CD4-positive, alpha-beta T cell treated with Interleukin-6 at 100 ng/mL for 8 hours (primary cell): ENCODE measurements at regions not wholly inside any gene's neighbourhood (a gene's known extent, or its start where the extent isn't known, plus 50 kb on each side); places are given as distances from the start of the nearest gene placed in this dataset.
A peak's percentile ranks its signal among the peaks of the same experiment; 100 is the strongest.

Experiments
- DNase-seq: peaks from one replicate; pipeline ENCODE4 v3.0.0-alpha.2; 2020; ENCODE audit warnings: mixed read lengths, low spot score

DNA sequence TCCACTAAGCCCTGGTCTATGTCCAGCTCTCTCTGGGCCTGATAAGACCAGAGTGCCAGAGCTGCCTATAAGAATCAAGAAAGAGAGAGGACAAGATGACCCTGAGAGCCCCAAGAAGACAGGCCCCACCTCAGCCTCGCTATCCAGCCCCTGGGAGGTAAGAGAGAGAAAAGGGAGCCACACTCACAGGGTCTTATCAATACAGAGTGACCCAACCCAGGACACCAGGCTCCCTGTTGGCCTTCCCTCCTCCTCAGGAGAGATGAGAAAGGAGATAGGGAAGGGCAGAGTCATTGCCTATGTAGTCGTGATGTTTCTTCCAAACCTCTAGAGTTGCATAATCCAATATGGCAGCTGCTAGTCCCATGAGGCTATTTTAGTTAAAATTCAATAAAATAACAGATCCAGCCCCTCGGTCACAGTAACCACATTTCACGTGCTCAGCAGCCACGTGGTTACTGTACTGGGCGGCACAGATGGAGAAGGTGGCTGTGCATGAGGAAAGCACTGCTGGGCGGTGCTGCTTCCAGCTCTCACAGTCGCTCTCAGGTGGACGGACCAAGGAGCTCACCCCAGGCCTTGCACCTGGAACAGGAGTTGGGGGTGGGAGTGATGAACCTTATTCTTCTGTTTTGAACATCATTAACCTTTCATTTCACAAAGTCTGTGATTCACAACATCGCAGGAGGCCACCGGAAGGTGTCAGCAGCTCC, 525.8 kb downstream of the SHQ1 start:
- DNase-seq = no peak

- DNase-seq = no peak
Measured at GRCh38 chr3:72320955-72321303, 527.3 kb downstream of the SHQ1 start.

GRCh38 chr3:72320095-72320954, 527.9 kb downstream of the SHQ1 start:
- DNase-seq = no peak

DNA sequence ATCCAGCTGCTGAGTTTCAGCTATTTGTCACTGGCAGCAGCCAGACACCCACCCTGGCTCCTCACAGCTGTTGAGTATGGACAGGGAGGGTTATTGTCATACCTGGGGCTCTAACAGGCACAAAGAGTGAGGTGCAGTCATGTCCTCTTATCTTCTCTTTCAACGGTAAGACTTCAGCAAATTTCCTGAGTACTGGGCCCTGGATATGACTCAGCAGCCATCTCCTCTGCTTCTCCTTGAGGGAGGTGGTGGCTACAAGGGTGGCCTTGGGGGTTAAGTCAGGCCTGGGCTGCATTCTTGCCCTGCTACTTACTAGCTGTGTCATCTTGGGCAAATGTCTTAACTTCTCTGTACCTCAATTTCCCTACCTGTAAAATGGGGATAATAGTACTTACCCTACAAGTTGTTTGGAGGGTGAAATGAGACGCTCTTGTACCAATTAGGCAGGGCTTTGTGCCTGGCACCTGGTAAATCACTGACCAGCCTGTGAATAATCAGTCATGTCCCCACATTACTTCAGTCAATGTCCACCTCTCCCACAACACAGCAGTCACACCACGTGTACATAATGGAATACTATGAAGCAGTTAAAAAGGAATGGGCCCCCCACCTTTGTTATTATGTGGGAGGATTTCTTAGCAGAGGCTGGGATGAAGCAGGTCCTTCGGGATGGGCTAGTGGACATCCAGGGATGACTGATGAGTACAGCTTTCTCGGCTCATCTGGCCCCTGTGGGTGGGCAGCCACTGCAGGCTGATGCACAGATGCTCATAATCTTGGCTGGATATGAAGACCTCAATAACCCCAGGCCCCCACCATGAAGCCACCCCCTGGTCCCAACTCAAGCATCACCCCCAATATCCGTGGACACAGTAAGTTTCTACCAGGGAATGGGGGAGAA, 528.8 kb downstream of the SHQ1 start:
- DNase-seq = no peak

DNA sequence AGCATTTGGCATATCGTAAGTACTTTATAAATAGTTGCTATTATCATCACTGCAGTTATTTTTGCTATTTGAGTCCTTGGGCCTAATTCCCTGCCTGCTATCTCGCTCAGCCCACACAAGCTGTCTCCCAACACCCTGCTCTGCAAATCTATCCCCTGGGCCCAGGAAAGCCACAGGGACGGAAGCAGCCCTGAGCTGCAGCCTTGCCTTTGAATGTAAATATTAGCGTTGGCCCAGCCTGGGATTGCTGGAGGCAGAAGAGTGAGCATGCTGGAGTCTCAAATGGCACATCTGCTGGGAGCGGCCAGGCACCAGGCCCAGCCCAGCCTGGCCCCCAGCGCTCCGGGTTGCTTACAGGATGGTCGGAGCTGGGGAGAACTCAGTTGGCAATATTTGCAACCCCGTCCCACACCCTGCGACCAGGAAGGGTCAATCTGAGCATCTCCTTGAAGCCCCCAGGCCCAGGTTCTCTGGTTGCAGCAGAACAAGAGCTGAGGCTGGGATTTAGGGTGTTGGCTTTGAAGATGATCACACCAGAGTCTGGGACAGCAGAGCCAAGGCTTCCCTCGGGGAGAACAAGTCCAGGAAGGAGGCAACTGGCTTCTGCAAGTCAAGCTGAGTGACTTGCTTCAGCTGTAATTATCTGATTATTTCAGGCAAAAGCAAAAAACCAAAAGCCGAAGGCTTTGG, 529.6 kb downstream of the SHQ1 start:
- no peak for DNase-seq

GRCh38 chr3:72317491-72317890, 530.8 kb downstream of the SHQ1 start:
- no peak for DNase-seq

DNA sequence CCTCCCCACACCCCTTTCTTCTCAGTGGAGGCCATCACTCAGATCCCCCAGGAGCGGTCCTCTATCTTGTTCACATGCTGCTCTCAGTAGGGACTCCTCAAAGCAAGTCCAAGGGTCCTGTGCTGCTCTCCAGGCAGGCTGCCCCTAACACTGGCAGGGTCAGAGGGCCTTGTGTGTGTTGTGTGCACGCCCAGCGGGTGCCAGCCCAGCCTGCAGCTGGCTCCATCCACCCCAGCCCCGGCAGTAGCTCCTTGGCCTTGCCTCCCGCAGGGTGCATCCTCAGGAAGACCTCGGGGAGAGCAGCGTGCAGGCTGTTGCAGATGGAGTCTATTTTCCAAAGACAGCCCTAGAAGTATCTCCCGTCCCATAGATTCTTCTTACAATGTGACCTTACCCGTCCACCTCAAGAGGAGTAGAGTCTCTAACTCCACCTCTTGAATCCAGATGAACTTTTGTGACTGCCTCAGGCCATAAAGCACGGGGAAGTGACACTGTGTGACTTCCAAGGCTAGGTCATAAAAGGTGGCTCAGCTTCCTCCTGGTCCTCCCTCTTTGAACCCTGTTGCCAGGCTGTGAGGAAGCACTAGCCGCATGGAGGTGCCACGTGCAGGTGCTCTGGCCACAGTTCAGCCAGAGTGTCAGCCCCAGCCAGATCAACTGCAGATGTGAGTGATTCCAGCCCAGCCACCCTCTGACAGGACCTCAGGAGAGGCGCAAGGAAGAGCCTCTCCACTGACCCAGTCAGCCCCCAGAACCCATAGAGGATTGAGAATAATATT, 531.6 kb downstream of the SHQ1 start:
- no peak for DNase-seq

- no peak for DNase-seq
Measured at GRCh38 chr3:72313308-72313707, 528.4 kb upstream of the PROK2 start.

DNA sequence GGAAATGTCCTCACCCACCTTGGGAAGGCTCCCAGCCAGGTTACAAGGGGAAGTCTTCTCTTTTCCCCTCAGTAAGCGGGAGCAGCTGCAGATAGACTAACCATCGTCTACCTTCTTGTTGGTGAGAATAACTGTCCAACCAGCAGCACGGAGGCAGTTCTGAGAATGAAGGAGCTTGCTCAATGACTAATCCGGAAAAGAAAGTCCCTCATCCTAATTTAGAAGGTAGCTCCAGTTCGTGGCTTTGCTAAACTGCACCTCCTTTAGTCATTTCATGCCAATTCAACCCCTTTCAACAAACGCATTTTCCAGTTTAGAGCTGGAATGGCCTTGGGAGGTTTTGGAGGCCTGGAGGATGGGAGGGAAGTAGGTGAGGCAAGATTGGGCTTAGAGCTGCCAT, 527.4 kb upstream of the PROK2 start:
- no peak for DNase-seq

GRCh38 chr3:72311425-72311824, 526.5 kb upstream of the PROK2 start:
- DNase-seq = no peak

- peak; percentile 27 for DNase-seq
Measured at GRCh38 chr3:72310419-72311380, 525.8 kb upstream of the PROK2 start.

- no peak for DNase-seq
Measured at GRCh38 chr3:72309661-72310418, 524.9 kb upstream of the PROK2 start.

DNA sequence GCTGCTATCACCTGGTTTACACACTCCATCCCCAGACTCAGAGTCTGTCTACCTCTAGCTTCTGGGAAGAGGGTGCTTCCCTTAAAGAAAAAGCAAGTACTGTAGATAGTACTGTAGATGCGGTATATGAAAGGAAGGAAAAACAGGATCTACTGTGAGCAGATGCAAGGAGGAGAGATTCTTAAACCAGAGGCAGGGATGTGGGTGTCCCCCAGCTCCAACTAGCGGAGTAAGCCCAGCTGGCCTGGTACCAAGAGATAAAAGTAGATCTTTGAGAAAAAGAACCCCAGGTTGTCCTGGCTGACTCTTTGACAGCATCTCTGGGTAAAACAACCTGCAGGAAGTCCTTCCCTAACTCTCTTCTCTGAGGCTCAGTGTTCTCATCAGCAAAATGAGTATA, 523.7 kb upstream of the PROK2 start:
- DNase-seq = no peak

GRCh38 chr3:72307438-72308115, 522.6 kb upstream of the PROK2 start:
- DNase-seq = no peak

GRCh38 chr3:72306800-72307341, 521.9 kb upstream of the PROK2 start:
- DNase-seq = no peak

DNA sequence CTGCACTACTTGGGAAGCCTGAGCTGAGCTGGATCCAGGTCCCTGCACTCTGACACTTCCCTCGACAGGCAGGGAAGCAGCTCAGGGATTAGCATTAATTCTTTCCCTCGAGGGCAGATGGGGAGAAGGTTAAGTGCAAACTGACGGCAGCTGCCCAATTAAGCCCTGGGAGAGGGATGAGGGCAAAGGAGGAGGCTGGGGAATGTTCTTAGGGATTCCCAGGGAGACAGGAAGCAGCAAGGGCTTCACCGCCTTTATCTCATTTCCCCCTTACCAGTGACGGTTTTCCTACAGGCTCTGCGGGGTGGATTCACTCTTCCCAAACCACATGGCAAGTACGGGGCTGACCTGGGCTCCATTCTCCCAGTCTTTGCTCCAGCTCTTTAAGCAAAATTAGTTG, 519.0 kb upstream of the PROK2 start:
- no peak for DNase-seq

GRCh38 chr3:72301779-72302178, 516.8 kb upstream of the PROK2 start:
- DNase-seq = no peak

DNA sequence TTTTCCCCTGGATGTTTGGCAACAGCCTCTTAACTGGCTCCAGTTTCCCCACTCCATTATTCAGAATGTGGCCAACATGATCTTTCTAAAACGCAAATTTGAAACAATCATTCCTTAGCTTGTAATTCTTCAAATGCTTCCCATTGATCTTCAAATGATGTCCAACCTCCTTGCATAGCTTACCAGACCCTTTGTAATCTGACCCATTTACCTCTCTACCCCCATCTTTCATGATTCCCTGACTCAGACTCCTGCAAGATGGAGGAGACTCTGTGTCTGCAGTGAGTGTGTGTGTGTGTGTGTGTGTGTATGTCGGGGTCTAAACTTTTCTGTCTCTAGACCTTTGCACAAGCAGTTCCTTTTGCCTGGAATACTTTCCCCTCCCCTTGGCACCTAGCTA, 515.7 kb upstream of the PROK2 start:
- DNase-seq = no peak
